ENCODE measurements at regions not wholly inside any gene's neighbourhood (a gene's known extent, or its start where the extent isn't known, plus 50 kb on each side); places are given as distances from the start of the nearest gene placed in this dataset.

GRCh38 chrX:124931241-124931640, 388.4 kb upstream of the TEX13C start:
- TF ChIP-seq CTCF (IDR thresholded peaks at IDR 0.05) (no peak), POLR2A (IDR thresholded peaks at IDR 0.05) (no peak)

Data from heart left ventricle (tissue), 13 donors.